Activated CD4-positive, alpha-beta T cell treated with anti-CD3 and anti-CD28 coated beads for 1 hour (primary cell): ENCODE measurements at regions not wholly inside any gene's neighbourhood (a gene's known extent, or its start where the extent isn't known, plus 50 kb on each side); places are given as distances from the start of the nearest gene placed in this dataset.
"Not testable (repeated sequence)": the region's sequence is repeated elsewhere in the genome, so short reads cannot be mapped to it uniquely, and the experiment has no call there.

Source experiments
- DNase-seq: peaks from one replicate; pipeline ENCODE4 v3.0.0-alpha.2; 2020

GRCh38 chr5:117359895-117360294 lies 785.3 kb upstream of the SEMA6A start:
- no peak for DNase-seq

- DNase-seq, result no peak
Measured at GRCh38 chr5:117357886-117358285, 783.3 kb upstream of the SEMA6A start.

GRCh38 chr5:117347280-117347679 lies 772.7 kb upstream of the SEMA6A start:
- no peak for DNase-seq

GRCh38 chr5:117343726-117344125 lies 769.1 kb upstream of the SEMA6A start:
- not testable (repeated sequence) for DNase-seq

GRCh38 chr5:117337064-117337749 lies 762.6 kb upstream of the SEMA6A start:
- no peak for DNase-seq

GRCh38 chr5:117336208-117336607 lies 761.6 kb upstream of the SEMA6A start:
- DNase-seq, result no peak

GRCh38 chr5:117333011-117333410 lies 758.4 kb upstream of the SEMA6A start:
- no peak for DNase-seq

GRCh38 chr5:117332341-117332740 lies 757.7 kb upstream of the SEMA6A start:
- DNase-seq, result no peak

- no peak for DNase-seq
Measured at GRCh38 chr5:117327511-117327910, 752.9 kb upstream of the SEMA6A start.

GRCh38 chr5:117326997-117327396 lies 752.4 kb upstream of the SEMA6A start:
- DNase-seq, result no peak

- DNase-seq, result no peak
Measured at GRCh38 chr5:117318528-117318927, 743.9 kb upstream of the SEMA6A start.

- no peak for DNase-seq
Measured at GRCh38 chr5:117315170-117315569, 740.5 kb upstream of the SEMA6A start.

- not testable (repeated sequence) for DNase-seq
Measured at GRCh38 chr5:117304512-117305107, 730.0 kb upstream of the SEMA6A start.

- no peak for DNase-seq
Measured at GRCh38 chr5:117302949-117303348, 728.3 kb upstream of the SEMA6A start.

- no peak for DNase-seq
Measured at GRCh38 chr5:117302473-117302872, 727.9 kb upstream of the SEMA6A start.

- DNase-seq, result no peak
Measured at GRCh38 chr5:117299936-117300328, 725.3 kb upstream of the SEMA6A start.

GRCh38 chr5:117299224-117299935 lies 724.8 kb upstream of the SEMA6A start:
- DNase-seq, result no peak

- no peak for DNase-seq
Measured at GRCh38 chr5:117296872-117297271, 722.2 kb upstream of the SEMA6A start.

- no peak for DNase-seq
Measured at GRCh38 chr5:117295941-117296340, 721.3 kb upstream of the SEMA6A start.

GRCh38 chr5:117286813-117287212 lies 712.2 kb upstream of the SEMA6A start:
- DNase-seq, result no peak

GRCh38 chr5:117271656-117272055 lies 697.0 kb upstream of the SEMA6A start:
- no peak for DNase-seq

- no peak for DNase-seq
Measured at GRCh38 chr5:117266280-117266679, 691.7 kb upstream of the SEMA6A start.

- no peak for DNase-seq
Measured at GRCh38 chr5:117263231-117263630, 688.6 kb upstream of the SEMA6A start.

- DNase-seq, result no peak
Measured at GRCh38 chr5:117262572-117263131, 688.0 kb upstream of the SEMA6A start.
